Activated effector memory CD4-positive, alpha-beta T cell treated with Interleukin-2 at 50 U/mL for 16 hours (primary cell): ENCODE measurements at regions not wholly inside any gene's neighbourhood (a gene's known extent, or its start where the extent isn't known, plus 50 kb on each side); places are given as distances from the start of the nearest gene placed in this dataset.

Source experiments
- DNase-seq: peaks from one replicate; pipeline ENCODE4 v3.0.0-alpha.2; 2020

DNA sequence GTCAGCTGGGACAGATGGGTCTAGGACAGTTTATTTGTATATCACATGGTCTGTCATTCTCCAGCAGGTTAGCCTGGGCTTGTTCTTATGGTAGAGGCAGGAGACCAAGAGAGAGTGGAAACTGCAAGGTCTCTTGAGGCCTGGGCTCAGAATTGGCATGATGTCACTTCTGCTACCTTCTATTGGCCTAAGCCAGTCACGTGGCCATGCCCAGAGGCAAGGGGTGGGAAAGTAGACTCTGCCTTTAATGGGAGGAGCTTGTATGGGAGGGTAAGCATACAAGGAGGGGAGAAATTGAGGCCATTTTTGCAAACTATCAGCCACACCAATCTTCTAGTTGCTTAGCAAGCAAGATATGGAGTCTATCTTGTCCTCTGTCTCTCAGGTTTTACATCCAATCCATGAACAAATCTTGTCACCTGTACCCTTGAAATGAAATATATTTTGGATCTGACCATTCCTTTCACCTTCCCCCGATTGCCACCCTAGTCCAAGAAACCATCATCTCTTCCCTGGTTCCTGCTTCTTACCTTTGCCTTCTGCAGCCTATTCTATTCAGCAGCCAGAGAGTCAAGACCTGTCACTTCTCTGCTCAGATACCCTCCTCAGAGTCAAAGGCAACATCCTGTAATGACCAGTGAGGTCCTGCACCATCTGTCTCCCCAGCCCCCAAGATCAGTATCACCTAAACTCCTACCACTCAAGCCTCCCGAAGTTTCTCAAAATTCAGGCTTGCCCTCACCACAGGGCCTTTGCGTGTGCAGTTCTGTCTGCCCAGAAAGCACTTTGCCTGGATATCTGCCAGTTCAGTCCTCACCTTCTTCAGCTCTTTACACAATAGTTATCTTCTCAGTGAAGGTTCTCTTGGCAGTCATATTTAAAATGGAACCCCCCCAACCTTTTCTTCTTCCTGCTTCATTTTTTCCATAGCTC lies 240.0 kb downstream of the LOXHD1 start:
- no peak for DNase-seq

DNA sequence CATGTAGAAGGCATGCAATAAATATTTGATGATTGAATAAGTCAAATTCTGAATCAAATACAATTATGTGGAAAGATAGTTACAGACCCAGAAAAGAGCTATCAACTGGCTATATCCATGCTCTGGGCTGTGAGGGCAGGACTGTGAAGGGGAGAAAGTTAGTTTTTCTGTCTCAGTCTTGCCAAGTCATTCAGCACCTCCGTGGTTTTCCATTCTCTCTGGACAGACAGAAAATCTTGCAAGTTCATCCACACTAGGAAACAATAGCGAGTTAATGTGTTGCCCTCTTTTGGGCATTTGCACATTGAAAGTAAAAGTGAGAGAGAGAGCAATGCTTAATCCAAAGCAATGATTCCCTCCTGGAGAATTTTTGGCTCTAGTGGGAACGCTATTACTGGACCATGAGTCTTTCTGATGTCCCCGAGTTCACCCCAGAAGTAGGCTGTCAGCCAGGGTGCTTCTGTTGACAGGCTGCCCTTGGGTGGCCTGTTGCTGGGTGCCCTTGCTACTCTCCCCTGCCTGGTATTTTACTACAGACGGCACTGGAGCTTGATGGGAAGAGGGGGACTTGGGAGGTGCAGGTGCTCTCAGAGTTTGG lies 238.3 kb downstream of the LOXHD1 start:
- DNase-seq, result no peak

DNA sequence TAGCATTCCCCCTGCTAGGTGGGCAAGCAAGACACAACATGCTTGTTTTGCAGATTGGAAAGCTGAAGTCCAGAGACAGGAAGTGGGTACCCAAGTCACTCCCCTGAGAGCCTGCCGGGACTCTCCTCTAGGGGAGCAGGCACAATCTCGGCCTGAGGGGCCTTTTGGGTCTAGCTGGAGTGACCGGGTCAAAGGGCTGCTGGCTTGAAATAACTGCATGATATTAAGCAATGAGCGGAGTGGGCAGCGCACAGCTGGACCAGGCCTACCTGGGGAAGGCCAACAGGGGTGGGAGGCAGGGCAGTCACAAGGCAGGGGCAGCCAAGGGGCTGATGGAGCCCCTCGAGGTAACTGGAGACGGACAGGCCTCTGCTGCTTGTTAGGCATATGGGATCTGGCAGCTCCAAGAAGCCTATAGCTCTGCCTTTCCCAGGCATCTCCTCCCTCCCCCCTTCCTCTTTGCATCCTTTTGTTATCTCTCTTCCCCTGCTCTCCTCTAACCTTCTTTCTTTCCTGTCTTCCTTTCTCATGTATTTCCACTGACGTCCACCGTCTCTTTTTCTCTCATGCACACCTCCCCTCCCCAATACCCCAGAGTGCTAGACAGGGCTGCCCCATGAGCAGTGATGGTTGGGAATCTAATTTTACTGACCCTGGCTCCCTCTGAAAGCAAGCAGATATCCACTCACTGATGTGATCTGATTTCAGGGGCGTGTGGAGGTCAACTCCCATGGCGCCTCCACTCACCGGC lies 237.5 kb downstream of the LOXHD1 start:
- no peak for DNase-seq

DNA sequence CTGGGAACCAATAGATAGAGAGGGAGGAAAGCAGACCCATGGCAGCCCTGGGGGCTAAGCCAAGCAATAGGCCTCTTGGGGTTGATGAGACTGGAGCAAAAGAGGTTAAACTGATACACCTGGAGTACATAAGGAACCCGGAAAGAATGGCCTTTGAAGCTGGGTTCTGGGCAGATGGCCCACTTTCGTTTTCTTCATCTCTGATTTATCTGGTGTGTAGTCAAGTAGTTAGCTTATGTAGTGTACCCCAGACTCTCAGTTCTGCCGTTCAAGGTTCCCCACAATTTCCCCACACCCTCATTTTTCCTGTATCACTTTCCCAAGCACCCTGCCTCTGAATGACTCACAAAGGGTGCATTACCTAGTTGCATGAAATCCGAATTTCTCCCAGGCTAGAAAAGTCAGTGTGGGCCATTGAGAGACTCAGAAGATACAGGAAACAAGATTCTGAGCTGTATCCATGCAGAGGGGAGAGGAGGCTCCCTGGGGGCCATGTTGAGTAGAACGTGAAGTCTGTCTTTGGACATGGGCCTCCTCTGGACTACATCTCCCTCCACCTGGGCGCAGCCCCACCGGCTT lies 235.0 kb downstream of the LOXHD1 start:
- no peak for DNase-seq

DNA sequence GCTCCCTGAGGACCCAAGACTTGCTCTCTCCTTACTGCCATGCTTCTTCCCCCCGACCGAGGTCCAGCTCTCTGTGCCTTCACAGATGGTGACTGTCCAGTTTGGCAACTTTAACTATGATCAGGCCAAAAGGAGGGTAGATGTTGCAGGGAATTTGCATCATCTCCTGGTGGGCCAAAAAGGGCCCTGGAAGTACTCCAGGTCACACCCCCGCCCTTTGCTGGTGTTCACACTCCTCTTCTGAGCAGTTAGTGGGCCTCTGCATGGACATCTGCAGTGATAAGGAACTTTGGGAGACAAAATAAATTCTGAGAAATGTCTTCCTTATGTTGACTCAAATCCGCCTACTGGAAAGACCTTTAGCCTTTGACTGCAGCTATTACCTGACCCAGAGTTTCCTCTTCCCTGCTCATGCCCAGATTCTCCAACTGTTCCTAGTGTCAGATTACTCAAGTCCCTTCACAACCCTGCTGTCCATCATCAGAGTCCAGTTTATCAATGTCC lies 234.4 kb downstream of the LOXHD1 start:
- DNase-seq, result no peak

DNA sequence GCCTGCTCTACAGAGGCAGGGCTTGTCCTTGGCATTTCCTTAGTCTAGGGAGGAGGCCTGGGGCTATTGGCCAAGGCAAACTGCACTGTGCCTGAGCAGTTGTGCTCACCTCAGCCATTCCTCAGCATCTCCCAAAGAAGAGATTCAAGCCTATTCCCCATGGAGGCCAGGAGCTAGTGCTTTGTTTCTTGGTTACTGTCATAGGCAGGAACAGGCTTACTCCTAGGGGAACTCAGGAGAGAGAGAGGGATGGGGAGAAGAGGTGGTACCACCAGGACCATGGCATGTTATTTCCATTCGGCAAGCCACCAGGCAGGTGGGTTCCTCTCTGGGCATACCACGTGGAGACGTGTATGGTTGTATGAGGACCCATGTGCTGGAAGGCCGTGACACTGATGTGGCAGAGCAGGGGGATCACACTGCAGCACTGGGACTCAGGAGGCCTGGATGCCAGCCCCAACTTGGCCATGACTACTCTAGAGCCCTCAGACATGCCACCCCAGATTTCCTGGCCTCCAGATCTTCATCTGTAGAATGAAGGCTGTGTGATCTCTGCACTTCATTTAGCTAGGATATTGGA lies 233.7 kb downstream of the LOXHD1 start:
- DNase-seq, result no peak

DNA sequence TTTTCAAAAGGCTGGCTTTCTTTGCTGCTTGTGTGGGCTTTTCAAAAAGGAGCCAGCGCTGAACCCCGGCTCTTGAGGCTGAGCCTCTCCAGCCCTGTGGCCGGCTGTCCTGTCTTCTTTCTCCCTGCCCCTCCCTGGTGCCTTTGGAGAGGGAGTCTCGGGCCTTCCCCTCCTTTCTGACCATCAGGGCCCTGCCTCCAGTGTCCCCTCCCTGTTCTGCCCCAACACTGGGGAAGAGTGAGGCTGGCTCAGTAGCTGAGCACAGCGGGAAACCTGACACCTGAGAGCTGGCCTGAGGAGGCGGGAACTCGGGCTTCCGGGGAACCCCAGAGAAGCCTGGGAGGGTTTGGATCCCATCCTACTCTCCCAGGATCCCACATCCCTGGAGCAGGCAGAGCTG lies 232.1 kb downstream of the LOXHD1 start:
- DNase-seq, result no peak

DNA sequence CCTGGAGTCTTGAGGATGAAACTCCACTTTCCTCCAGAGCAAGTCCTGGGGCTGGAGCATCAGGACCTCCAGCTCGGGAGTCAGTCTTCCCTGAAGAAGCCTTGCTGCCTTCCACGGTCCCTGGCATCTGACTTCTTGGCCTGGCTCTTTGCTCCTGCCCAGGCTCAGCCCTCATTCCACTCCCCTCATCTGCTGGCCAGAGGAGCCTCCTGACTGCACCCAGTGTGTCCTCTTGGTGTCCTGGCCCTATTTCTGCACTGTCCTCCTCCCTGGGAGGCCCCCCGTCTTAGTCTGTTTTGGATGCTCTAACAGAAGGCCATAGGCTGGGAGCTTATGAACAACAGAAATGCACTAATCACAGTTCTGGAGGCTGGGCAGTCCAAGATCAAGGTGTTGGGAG lies 231.5 kb downstream of the LOXHD1 start:
- no peak for DNase-seq

DNA sequence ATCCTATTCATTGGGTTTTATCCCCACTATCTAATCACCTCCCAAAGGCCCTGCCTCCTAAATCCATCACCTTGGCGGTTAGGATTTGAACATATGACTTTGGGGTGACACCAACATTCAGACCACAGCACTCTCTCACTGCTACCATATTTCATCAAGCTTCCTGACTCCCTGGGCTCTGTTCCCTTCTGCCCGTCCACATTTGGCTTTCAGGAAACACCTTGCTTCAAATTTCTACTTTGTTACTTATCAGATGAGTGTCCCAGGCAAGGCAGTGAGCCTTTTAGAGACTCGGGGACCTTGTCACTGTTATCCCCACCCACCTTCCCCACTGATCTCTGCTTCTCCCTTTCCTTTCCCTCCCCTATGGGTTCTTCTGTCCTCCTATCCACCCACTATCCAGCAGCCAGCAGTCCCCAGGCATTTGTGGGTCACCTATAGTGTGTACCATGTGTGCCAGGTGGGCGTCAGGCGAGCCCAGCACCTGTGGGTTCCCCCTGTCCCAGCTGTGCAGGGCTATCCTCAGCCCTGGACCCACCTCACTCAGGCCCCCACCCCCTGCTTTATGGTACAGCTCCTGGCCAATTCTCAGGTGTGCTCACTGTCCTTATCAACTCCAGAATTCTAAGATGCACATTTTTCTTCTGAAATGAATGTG lies 230.9 kb downstream of the LOXHD1 start:
- DNase-seq, result no peak

DNA sequence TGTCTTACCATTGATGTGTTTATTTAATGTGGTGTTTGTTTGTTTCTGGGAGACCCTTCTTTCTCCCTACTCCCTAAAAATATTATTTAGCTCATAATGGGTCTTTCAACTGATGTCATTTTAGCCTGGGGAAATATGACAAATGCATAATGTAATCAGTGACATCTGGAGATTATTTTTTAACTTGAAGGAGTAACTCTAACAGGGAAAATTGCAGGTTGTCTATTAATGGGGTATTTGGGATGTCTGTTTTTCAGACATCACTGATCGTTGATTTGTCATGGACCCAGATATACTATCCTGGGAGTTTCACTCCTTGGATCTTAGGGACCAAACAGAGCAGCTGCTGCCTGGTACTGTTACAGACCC lies 230.4 kb downstream of the LOXHD1 start:
- DNase-seq, result no peak
